Fibroblast of villous mesenchyme (primary cell): ENCODE measurements at regions not wholly inside any gene's neighbourhood (a gene's known extent, or its start where the extent isn't known, plus 50 kb on each side); places are given as distances from the start of the nearest gene placed in this dataset.

ENCODE experiments used
- DNase-seq: peaks from one replicate; pipeline ENCODE4 v3.0.0-alpha.2; 2010; ENCODE audit warnings: low read depth
- H3K4me3 ChIP-seq: 2 replicates; pipeline ENCODE4 v1.5.1; 2011; ENCODE audit warnings: low read depth, mild to moderate bottlenecking, low read length
- TF ChIP-seq, protein P1 (sequence below): IDR thresholded peaks from 2 replicates; pipeline ENCODE4 v1.5.1; 2012; ENCODE audit warnings: low read depth, mild to moderate bottlenecking, low read length; ENCODE audit not compliant: insufficient read depth

DNA sequence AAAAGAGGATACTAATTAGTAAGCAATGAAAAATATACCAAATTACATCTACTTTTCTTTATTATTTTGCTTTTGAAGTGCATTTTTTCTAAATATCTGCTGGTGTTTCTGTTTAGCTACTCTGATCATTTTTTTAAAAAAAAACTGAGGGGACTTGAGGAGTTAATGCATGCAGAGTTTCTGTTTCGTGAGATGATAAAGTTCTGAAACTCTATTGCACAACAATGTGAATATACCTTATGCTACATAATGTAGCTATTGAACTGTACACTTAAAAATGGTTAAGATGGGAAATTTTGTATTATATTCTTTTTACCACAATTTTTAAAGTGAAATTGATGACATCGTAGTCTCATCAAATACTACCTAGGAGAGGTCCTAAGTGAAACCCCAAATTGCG, 288.3 kb upstream of the NR4A3 start:
- TF ChIP-seq, protein P1, sequence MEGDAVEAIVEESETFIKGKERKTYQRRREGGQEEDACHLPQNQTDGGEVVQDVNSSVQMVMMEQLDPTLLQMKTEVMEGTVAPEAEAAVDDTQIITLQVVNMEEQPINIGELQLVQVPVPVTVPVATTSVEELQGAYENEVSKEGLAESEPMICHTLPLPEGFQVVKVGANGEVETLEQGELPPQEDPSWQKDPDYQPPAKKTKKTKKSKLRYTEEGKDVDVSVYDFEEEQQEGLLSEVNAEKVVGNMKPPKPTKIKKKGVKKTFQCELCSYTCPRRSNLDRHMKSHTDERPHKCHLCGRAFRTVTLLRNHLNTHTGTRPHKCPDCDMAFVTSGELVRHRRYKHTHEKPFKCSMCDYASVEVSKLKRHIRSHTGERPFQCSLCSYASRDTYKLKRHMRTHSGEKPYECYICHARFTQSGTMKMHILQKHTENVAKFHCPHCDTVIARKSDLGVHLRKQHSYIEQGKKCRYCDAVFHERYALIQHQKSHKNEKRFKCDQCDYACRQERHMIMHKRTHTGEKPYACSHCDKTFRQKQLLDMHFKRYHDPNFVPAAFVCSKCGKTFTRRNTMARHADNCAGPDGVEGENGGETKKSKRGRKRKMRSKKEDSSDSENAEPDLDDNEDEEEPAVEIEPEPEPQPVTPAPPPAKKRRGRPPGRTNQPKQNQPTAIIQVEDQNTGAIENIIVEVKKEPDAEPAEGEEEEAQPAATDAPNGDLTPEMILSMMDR, result no peak
- DNase-seq, result no peak
- no peak overlapping the region for H3K4me3 ChIP-seq

- no peak for DNase-seq
- no peak overlapping the region for H3K4me3 ChIP-seq
- TF ChIP-seq, protein P1, result no peak
Observed at GRCh38 chr9:99537996-99538395, 283.7 kb upstream of the NR4A3 start.

DNA sequence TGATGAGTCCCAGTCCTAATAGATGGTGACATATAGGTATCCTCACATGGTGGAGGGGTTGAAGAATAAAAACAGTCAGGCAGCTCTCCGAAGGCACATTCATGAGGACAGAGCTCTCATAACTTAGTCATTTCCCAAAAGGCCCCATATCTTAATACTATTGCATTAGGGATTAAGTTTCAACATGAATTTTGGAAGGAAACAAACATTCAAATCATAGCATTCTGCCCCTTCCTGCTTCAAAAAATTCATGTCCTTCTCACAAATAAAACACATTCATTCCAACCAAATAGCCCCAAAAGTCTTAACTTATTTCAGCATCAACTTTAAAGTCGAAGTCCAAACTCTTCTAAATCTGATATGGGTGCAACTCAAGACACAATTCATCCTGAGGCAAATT, 277.2 kb upstream of the NR4A3 start:
- DNase-seq, result no peak
- TF ChIP-seq, protein P1, result no peak
- no peak overlapping the region for H3K4me3 ChIP-seq

DNA sequence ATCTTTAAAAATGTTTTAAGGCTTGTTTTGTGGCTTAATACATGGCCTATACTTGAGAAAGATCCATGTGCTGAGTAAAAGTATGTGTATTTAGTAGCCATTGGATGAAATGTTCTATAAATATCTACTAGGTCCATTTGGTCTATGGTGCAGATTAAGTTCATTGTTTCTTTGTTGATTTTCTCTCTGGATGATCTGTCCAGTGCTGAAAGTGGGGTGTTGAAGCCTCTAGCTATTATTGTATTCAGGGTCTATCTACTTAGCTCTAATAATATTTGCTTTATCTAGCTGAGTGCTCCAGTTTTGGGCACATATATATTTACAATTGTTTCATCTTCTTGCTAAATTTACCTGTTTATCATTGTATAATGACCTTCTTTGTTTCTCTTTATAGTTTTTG, 272.2 kb upstream of the NR4A3 start:
- no peak overlapping the region for H3K4me3 ChIP-seq
- TF ChIP-seq, protein P1, result no peak
- DNase-seq, result no peak

- H3K4me3 ChIP-seq, result no peak overlapping the region
- TF ChIP-seq, protein P1, result no peak
- no peak for DNase-seq
Observed at GRCh38 chr9:99555792-99556191, 265.9 kb upstream of the NR4A3 start.

DNA sequence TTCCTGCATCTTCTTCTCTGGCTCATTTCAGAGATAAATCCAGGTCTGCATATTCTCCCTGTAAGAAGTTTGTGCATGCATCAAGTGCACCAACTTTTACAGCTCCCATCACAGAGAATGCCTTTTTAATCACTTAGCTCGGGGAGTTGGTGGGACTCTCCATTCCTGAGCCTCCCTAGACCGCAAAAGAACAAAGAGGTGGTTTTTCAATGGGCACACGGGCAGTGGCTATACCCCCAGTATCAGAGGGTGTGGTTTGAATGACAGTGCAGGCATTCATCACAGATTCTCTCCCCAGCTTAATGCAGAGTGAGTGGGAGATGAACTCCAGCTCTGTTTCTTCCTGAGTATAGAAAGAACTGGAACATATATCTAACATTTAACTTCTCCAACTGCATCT, 264.7 kb upstream of the NR4A3 start:
- TF ChIP-seq, protein P1, result no peak
- DNase-seq, result no peak
- no peak overlapping the region for H3K4me3 ChIP-seq

DNA sequence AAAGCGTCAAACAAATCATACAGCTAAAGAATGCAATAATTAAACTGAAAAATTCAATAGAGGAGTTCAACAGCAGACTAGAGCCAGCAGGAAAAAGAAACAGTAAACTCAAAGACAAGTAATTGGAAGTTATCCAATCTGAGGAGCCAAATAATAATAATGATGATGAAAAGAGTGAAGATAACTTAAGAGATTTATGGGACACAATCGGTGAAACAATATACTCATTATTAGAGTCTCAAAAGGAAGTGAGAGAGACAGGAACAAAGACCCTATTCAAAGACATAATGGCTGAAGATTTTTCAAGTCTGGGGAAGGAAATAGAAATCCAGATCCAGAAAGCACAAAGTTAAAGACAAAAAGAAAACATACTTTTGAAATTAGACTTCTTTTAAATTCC, 263.9 kb upstream of the NR4A3 start:
- no peak for DNase-seq
- H3K4me3 ChIP-seq, result no peak overlapping the region
- TF ChIP-seq, protein P1, result no peak
